Chondrocyte (in vitro differentiated cells): ENCODE measurements at regions not wholly inside any gene's neighbourhood (a gene's known extent, or its start where the extent isn't known, plus 50 kb on each side); places are given as distances from the start of the nearest gene placed in this dataset.

Source experiments
- DNase-seq: peaks from one replicate; pipeline ENCODE4 v3.0.0; 2021; ENCODE audit warnings: mixed read lengths, low spot score
- H3K27ac Mint-ChIP-seq: one replicate; pipeline ENCODE4 v1.8.0; 2021; ENCODE audit warnings: mild to moderate bottlenecking, moderate library complexity, mixed read lengths; ENCODE audit not compliant: unreplicated experiment
- H3K27me3 Mint-ChIP-seq: 2 replicates; pipeline ENCODE4 v1.8.0; 2021; ENCODE audit warnings: low read depth, mixed read lengths
- H3K36me3 Mint-ChIP-seq: 2 replicates; pipeline ENCODE4 v1.8.0; 2021; ENCODE audit warnings: low read depth, mixed read lengths
- H3K4me1 Mint-ChIP-seq: 2 replicates; pipeline ENCODE4 v1.8.0; 2021; ENCODE audit warnings: low read depth, mild to moderate bottlenecking, mixed read lengths
- H3K4me3 Mint-ChIP-seq: one replicate; pipeline ENCODE4 v1.8.0; 2021; ENCODE audit warnings: mild to moderate bottlenecking, moderate library complexity, mixed read lengths; ENCODE audit not compliant: unreplicated experiment
- H3K9me3 Mint-ChIP-seq: 2 replicates; pipeline ENCODE4 v1.8.0; 2021; ENCODE audit warnings: low read depth, mixed read lengths
- CTCF ChIP-seq: fragments of 200-600 bp; sonication (generic); IDR thresholded peaks from 2 replicates; pipeline ENCODE4 v1.5.0; 2021; ENCODE audit warnings: antibody characterized with exemption, mild to moderate bottlenecking, moderate library complexity

DNA sequence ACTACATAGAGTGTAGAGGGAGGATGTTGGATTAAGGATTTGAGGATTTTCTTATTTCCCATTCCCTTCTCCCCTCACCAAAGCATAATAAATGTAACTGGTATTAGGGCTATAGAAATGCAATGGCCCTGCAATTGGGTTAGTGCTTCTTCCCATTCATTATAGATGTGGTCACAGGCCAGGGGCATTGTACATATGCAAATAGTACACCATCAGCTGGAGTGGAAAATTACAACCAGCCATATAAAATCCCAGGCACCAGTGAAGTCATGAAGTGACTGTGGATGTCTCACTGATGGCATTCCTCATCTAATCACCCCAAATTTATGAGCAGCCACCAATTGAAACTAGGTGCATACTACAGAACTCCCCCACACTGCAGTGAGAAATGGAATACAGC, 105.9 kb downstream of the PLK2 start:
- no peak overlapping the region for H3K4me3 Mint-ChIP-seq
- H3K4me1 Mint-ChIP-seq = peaks cover 6% of the 10 kb centered on the region
- TF ChIP-seq CTCF = no peak
- H3K9me3 Mint-ChIP-seq = no peaks in the 10 kb centered on the region
- no peaks in the 10 kb centered on the region for H3K36me3 Mint-ChIP-seq
- H3K27me3 Mint-ChIP-seq = no peaks in the 10 kb centered on the region
- DNase-seq = no peak
- H3K27ac Mint-ChIP-seq = no peak overlapping the region

GRCh38 chr5:58351190-58351589, 108.7 kb downstream of the PLK2 start:
- Mint-ChIP-seq H3K4me1 (peaks cover 2% of the 10 kb centered on the region), H3K4me3 (no peak overlapping the region), H3K36me3 (no peaks in the 10 kb centered on the region), H3K27me3 (no peaks in the 10 kb centered on the region), H3K27ac (no peak overlapping the region), H3K9me3 (no peaks in the 10 kb centered on the region)
- DNase-seq = no peak
- no peak for TF ChIP-seq CTCF

DNA sequence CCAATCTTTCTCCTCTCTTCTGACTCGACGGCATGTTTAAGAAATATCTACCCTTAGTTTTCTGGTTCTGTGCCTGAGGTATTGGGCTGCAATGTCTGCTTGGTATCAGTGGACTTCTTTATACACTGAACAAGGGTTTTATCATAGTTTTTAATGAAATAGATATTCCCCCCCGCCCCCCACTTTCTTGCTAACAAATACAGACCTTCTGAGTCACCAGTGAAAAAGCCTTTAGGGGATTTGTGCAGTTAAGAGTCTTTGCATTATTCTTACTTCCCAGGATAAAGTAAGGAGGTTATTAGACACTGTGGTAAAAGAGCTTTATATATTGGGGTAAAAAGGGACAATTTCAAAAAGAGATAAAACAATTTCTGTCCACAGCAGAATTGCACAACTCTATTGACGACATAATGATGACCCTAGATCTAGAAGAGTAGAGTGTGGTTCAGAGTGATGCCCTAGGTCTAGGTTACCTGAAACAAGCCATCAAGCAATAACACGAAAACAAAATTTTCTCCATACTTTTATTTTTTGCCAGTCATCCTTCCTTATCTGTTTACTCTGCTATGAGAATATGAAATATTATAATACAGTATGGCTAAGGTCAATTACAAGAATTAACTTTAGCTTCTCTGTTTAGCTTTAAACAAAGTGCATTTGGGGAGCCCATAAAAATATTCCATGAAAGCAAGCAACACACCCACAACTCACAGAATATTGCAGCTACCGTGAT, 110.7 kb downstream of the PLK2 start:
- Mint-ChIP-seq H3K9me3 (no peaks in the 10 kb centered on the region), H3K36me3 (no peaks in the 10 kb centered on the region), H3K4me1 (peaks cover 2% of the 10 kb centered on the region)

GRCh38 chr5:58346041-58346440, 113.8 kb downstream of the PLK2 start:
- H3K27me3 Mint-ChIP-seq = no peaks in the 10 kb centered on the region
- TF ChIP-seq CTCF = no peak

More for the DNA sequence above, 110.7 kb downstream of the PLK2 start:
- no peak for TF ChIP-seq CTCF
- Mint-ChIP-seq H3K27me3 (no peaks in the 10 kb centered on the region), H3K4me3 (no peak overlapping the region), H3K27ac (no peak overlapping the region)
- no peak for DNase-seq

GRCh38 chr5:58341476-58341875, 118.4 kb downstream of the PLK2 start:
- no peak overlapping the region for H3K4me3 Mint-ChIP-seq
- no peaks in the 10 kb centered on the region for H3K4me1 Mint-ChIP-seq
- no peaks in the 10 kb centered on the region for H3K27me3 Mint-ChIP-seq
- peaks cover 13% of the 10 kb centered on the region for H3K9me3 Mint-ChIP-seq
- DNase-seq = no peak
- H3K36me3 Mint-ChIP-seq = no peaks in the 10 kb centered on the region
- no peak overlapping the region for H3K27ac Mint-ChIP-seq
- TF ChIP-seq CTCF = no peak

More at GRCh38 chr5:58346041-58346440, 113.8 kb downstream of the PLK2 start:
- H3K4me1 Mint-ChIP-seq = peaks cover 2% of the 10 kb centered on the region
- H3K9me3 Mint-ChIP-seq = no peaks in the 10 kb centered on the region
- no peak overlapping the region for H3K4me3 Mint-ChIP-seq
- H3K27ac Mint-ChIP-seq = no peak overlapping the region
- no peaks in the 10 kb centered on the region for H3K36me3 Mint-ChIP-seq
- DNase-seq = no peak
